ENCODE measurements at regions not wholly inside any gene's neighbourhood (a gene's known extent, or its start where the extent isn't known, plus 50 kb on each side); places are given as distances from the start of the nearest gene placed in this dataset.

DNA sequence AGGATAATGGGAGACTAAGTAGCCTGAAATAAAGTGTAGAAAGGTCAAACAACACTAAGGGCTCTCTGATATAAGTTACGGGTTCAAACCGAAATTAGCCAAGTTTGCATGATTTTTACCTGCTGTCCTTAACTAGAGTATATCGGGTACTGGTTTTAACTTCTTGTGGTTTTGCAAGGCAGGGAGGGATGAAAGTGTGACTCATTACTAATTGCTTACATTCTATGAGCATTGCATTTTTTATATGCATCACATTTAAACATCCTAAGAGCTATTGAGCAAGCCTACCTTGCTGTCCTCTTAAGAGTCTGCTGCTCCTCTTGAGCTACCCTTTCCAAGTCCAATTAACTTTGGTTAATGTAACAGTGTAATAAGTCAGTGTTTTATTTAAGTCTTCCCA, 415.4 kb downstream of the SLITRK5 start:
- DNase-seq (ENCODE audit: low read depth in 2 of 2), result no peak

DNA sequence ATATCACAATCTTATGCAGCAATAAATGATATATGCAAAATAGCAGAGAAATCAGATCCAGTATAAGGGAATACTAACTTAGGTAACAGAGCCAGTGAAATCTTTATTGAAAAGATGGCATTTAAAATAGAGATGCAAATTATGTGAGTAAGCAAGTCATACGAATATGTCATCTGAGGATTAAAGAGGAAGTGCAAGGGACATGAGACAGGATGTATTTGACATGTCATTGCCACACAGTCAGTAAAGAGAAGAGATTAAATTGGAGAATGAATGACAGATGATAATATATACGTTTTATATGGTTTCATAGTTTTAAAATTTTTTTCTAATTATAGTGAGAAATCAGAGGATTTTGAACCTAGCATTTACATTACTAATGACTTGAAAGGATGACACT, 426.4 kb downstream of the SLITRK5 start:
- no peak for DNase-seq (ENCODE audit: low read depth in 2 of 2)

DNA sequence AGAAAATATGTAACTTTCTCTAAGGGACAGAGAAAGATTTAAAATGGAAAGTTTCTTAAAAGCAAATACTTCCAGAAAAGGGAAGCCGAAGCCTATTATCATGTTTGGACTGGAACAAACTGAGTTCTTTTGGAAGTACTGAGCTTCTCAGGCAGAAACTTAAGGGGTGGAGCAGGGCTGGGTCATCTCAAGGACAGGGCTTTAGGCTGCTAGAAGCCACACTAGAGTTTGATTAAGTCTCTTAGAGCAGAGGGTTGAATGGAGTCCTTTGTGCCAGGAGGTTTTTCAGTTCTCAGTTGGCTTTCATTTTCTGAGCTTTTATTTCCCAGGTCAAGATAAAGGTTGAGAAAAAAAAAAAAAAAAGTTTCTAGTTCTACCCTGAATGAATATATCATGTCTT, 432.7 kb downstream of the SLITRK5 start:
- no peak for DNase-seq (ENCODE audit: low read depth in 2 of 2)

DNA sequence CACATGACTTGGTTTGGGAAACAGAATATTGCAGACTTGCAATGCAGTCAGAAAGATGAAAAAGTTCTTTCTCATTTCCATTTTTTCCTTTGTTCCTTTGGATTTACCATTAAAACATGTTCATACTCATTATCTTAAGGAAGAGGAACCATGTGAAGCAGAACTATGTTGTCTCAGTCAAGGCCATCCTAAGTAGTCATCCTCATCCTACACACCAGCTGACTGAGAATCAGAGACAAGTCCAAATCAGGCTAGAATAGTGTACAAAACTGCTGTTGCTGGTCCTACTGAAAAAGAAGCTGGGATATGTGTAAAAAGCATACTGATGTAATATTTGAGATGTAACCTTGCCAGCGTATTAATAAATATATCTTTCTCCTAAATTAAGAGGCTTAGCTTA, 433.4 kb downstream of the SLITRK5 start:
- DNase-seq (ENCODE audit: low read depth in 2 of 2), result no peak

DNA sequence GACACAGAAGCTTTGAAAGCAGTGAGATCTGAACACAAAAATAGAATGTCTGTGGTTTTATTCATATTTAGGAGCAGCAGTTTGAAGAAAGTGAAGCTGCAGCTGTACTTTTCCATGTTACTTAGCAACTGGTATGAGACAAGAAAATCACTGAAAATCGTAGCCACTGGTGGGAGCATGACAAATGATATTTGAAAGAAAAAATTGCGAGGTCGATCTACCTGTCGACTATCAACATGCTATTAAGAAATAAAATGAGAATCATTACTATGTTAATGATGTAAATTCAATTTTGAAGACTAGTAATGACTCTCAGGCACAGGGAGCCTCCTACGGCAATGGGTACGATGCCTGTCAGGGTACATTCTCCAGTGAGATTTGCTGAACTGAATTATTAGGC, 436.4 kb downstream of the SLITRK5 start:
- DNase-seq (ENCODE audit: low read depth in 2 of 2), result no peak

DNA sequence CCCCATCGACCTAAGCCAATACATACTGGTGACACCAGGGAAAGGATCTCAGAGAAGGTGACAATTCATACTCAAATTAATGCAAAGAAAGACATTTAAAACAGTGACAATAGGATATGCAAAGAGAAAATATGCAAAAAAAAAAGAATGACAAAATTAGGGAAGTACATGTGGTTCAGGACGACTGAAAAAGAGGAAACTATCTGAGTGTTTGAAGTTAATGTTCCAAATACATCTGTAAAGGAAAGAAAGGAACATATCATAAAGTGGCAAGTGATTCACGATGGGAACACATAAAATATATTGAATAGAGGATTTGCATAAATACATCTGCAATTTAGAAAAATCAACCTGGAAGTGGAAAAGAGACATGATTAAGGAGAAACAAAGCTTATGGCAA, 441.4 kb downstream of the SLITRK5 start:
- DNase-seq (ENCODE audit: low read depth in 2 of 2), result no peak

DNA sequence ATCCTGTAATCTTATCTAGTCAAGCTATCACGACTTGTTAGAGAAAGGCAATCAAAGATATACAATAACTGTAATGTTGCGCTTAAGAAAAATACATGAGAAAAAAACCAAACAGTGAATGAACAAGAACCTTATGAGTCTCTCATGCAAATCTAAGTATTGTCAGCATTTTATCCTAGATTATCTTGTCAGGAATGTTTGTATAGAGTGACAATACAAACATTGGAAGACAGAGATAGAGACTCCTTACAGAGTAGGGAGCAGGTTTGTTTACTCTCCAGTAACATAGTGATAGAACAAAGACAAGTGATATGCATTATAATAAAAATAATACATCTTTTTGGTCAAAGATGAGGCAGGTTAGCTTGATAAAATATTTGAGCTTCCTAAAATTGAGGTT, 444.8 kb downstream of the SLITRK5 start:
- no peak for DNase-seq (ENCODE audit: low read depth in 2 of 2)

DNA sequence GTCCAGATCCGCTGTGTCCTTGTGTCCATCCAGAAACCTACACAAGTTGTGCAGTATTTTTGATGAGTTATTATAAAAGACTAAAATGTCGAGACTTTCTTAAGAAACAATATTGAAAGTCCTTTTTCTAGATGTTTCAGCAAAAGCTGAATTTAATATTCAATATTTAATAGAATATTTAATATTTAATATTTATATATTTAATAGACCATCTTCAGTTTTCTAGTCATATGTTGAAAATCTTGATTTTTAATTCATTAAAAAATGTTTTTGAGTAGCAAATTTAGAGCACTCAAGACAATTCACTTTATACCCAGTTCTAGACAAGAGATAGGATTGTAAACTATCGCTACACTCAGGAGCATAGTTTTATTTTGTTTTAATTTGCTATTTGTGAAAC, 447.8 kb downstream of the SLITRK5 start:
- no peak for DNase-seq (ENCODE audit: low read depth in 2 of 2)

DNA sequence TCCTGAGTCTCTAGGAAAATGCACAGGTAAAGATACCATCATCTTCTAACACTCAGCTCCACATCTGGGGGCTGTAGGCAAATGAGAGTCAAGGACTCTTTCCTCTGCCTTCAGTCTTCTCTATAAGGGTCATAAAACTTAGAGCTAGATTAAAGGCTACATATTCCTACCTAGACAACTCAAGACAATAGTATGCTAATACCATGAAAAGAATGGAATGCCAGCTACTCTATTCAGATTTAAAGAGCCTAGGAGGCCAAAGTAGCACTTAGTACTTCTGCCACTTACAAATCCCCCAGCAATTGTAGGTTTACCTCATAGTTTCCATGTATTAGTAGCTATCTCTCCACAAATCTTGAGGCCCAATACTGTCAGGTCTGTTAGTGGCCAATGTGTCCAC, 453.0 kb downstream of the SLITRK5 start:
- DNase-seq (ENCODE audit: low read depth in 2 of 2), result no peak

DNA sequence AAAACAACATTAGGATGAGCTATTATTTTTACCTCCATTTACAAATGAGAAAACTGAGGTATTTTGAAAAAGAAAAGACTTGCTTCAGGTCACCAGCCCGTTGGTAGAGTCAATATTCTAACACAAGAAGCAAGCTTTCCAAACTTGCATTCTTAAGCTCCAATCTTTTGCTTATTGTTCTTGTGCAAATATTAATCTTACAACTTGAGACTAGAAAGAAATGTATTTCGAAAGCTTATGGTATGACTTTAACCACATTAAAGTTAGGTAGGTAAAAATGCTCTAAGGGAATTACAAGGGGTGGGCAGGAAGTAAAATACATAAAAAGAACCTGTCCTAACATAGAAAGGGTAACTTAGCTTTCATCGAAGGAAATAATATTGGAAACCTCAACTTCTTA, 453.9 kb downstream of the SLITRK5 start:
- DNase-seq (ENCODE audit: low read depth in 2 of 2), result no peak

DNA sequence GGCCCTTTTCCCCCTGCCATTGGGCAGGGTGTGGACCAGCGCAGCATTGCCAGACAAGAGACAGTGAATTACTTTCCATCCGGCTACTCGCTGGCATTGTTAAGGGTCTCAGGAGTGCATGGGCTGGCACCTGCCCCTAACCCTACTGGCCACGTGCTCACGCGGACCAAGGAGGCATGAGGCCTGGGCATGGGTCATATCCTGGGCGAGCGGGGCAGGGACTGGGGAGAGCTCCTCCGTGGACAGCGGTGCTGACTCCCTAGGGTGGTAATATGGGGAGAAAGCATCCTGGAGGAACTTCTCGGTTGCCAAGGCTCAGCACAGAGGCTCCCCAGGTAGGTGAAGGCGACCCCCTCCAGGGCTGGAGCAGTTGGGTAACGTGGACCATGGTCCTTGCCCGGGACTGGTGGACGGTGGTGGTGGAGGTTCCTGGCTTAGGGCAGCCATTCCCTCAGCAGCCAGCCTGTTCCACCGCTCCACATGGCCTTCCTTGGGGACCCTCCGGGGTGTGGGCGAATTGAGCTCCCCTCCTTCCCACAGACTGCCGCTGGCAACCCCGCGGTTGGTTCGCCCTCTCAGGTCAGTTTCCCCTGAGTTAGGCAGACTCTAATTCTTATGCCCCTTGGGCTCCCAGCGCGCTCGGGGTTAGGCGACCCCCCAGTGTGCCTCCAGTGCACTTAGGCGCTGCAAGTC, 465.1 kb downstream of the SLITRK5 start:
- no peak for DNase-seq (ENCODE audit: low read depth in 2 of 2)

DNA sequence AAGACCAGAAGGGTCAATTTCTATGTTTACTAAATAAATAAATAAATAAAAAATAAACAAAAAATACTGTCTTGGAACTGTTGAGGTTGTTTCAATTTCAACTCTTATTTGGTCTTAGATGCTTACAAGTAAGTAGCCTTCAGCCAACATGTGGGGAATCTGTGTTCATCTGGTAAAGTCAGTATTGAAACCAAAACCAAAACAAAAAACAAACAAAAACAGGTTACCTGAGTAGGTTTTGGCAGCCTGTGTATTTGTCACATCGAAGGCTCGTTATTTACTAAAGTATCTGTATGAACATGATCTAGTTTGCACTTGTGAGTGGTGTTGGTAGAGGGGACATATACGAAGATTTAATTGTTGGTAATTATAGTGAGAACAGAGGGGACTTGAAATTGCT, 471.5 kb downstream of the SLITRK5 start:
- no peak for DNase-seq (ENCODE audit: low read depth in 2 of 2)

DNA sequence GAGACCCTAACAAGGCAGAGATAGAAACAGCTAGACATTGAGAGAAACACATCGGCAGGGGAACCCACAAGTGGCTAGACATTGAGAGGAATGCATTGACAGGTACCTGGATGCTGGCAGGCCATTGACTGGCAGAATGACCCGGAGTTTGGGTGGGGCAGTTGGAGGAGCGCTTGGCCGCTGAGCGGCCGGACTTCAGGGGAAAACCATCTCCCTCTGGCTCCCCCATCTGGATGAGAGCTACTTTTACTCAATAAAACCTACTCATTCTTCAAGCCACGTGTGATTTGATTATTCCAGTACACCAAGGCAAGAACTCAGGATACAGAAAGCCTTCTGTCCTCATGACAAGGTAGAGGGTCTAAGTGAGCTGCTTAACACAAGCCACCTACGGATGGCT, 473.4 kb downstream of the SLITRK5 start:
- no peak for DNase-seq (ENCODE audit: low read depth in 2 of 2)

DNA sequence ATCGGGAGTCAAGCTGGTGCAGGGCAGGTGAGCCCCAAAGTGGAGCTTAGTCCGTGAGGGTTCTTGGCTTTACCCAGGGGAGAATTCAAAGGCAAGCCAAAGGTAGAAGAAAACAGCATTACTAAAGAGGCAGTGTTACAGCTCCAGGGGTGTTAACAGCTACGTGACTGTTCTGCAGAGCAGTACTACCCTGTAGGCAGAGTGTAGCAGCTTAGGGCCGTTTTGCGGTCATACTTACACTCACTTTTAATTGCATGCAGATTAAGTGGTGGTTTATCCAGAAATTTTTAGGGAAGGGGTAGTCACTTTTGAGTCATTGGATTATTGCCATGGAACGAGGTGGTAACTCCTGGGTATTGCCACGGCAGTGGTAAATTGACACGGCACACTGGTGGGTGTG, 482.2 kb downstream of the SLITRK5 start:
- no peak for DNase-seq (ENCODE audit: low read depth in 2 of 2)

DNA sequence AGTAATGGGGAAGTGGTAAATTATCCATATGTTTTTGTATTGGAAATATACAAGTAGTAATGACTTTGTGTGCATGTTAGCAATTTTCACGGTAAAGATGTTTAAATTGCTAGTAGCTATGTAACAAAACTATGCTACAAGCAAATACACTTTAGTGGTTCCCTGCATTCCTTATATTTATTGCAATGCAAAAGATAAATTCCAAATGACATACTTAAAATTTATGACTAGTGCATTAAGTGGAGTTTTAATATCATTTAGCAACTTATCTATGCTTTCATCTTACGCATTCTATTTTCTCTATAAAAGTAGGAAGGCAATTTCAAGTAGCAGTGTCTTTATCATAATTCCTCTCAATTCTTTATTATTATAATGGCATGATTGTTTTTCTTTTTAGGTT, 482.8 kb downstream of the SLITRK5 start:
- no peak for DNase-seq (ENCODE audit: low read depth in 2 of 2)

DNA sequence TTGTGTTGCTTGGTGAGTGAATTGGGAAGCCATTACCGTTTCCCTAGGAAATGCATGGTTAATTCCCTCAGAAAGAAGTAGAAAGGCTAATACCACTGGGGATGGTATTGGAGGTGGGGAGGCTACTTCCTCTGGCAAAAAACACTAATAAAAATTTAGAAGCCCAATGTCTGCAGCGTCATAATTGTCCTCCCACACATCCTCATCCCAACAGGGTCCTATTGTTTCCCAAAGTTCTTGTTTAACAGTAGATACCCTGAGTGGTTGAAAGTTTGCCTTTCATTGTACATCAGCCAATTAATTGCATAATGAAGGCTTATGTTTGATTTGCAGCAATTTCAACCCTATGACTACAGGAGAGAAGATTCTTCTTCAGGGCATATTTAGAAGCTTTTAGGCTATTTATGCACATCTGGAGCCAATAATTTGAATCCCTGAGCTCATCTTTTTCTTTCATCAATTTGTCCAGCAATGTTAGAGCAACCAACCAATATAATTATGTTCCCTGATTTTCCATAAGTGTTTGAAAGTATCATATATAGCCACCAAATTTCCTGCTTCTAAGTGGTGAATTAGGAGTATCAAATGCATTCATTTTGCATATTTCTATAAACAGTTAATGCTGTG, 491.0 kb downstream of the SLITRK5 start:
- no peak for DNase-seq (ENCODE audit: low read depth in 2 of 2)

DNA sequence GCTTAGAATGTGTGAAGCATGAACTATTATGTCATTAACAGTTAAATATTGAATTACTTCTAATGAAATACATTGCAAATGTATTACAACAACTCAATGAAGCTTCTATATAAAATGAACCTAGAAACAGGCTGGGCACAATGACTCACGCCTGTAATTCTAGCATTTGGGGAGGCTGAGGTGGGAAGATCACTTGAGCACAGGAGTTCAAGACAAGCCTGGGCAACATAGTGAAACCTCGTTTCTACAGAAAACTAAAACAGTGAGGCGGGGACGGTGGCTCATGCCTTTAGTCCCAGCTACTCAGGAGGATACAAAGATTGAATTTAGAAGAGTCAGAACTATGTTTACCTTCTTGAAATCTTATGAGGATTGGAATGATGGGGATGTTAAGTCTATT, 505.1 kb downstream of the SLITRK5 start:
- DNase-seq (ENCODE audit: low read depth in 2 of 2), result no peak

DNA sequence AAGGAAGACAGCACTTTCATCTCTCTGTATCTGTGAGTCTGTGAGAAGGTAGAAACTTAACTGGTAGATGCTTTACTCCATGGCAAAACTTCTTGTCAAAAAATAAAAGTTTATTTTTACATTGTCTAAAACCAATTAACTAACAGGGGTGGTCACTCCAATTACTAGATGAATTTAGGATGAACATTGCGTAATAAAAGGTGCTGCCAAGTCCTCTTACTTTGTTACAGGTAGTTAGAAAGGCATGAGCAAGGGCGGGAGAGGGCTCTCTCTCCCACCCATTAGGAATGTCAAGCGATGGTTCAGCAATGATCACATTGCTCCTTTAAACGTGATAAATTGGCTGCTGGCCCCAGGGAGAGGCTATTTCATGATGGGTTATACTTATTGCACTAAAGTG, 512.3 kb downstream of the SLITRK5 start:
- DNase-seq (ENCODE audit: low read depth in 2 of 2), result no peak

DNA sequence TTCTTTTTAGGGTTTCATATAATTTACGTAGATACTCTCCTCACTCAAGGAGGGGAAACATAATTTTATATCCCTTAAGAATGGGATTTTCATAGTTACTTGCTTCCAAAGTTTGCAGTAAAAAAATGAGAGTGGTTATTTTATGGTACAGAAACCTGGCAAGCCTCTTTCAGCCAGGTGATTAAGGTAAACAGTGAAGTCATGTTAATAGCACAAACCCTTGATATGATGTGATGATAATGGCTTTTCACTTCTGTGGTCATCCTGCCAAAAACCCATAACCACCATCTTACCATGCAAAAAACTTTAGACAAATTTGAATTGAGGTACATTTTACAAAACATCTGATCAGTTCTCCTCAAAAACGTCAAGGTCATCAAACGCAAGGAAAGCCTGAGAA, 517.8 kb downstream of the SLITRK5 start:
- DNase-seq (ENCODE audit: low read depth in 2 of 2), result no peak

DNA sequence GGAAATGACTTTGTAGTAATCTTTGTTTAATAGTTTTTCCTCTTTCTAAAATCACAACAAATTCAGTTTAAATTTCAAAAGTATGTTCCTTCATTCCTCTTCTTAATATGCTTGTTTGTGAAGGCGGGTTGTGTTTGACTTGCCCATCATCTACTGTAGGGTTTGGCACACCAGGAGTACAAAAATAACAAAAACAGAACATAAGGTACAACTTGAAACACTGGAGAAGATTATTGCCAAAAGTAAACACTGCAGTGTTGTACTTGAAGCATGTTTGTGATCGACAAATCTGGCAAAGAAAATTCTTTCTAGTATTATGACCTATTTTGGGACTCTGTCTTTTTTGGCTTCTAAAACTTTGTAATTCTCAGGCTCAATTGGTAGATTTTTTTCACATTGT, 518.6 kb downstream of the SLITRK5 start:
- DNase-seq (ENCODE audit: low read depth in 2 of 2), result no peak

DNA sequence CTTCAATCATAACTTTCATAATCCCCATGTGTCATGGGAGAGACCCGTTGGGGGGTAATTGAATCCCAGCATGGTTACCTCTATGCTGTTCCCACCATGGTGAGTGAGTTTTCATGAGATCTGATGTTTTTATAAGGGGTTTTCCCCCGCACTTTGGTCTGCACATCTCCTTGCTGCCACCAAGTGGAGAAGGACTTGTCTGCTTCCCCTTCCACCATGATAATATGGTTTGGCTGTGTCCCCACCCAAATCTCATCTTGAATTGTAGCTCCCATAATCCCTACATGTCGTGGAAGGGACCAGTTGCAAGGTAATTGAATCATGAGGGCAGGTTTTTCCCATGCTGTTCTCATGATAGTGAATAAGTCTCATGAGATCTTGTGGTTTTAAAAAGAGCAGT, 524.9 kb downstream of the SLITRK5 start:
- DNase-seq (ENCODE audit: low read depth in 2 of 2), result no peak

DNA sequence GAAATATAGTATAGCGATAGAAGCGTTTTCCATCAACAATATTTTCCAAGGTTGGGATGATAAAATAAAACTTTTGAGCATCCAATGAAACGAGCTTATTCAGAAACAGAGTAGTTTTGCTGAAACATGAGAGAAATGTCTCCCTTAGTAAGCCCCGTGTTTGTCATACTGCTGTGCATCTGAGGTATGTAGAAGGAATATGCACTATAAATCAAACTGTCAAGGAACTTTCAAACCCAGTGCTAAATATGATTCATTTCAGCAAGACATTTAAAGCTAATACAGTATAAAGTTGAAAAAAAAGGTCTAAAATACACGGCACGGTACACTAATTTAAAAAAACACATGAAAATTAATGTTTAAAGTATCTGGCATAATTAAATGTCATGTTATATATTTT, 546.2 kb downstream of the SLITRK5 start:
- DNase-seq (ENCODE audit: low read depth in 2 of 2), result no peak

DNA sequence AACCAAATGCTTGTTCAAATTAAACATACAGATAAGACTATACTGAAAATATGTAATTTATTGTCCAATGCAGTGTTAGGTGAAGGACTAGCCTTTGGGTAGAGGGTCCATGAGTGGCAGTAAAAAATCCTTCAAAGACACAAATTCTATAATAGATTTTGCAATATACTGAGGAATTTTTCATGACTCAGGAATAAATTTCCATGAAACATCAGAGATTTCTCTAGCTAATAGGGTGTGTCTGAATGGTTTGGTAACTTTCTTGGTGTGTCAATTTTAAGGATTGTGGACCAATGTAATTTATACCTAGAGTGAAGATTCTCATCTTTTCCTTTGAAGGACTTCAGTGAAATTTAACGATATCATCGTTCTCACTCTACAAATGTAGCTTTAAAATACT, 546.7 kb downstream of the SLITRK5 start:
- no peak for DNase-seq (ENCODE audit: low read depth in 2 of 2)

DNA sequence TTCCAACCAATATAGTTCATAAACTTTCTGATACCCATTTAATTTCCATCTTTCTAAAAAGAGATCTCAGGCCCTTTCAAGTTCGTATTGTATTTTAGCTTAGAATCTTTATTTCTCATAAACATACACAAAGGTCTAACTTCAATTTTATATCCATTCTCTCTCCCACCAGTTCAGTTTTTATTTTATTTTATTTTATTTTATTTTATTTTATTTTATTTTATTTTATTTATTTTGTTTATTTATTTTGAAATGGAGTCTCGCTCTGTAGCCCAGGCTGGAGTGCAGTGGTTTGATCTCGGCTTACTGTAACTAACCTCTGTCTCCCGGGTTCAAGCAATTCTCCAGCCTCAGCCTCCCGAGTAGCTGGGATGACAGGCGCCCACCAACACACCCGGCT, 552.8 kb downstream of the SLITRK5 start:
- DNase-seq (ENCODE audit: low read depth in 2 of 2), result no peak
